ENCODE measurements at regions not wholly inside any gene's neighbourhood (a gene's known extent, or its start where the extent isn't known, plus 50 kb on each side); places are given as distances from the start of the nearest gene placed in this dataset.

GRCh38 chrX:138345801-138346200 is 365.7 kb downstream of the FGF13 start:
- Histone ChIP-seq H3K4me3 (no peak overlapping the region), H3K4me1 (replicated peaks; ENCODE audit: insufficient read depth) (no peaks in the 10 kb centered on the region), H3K79me2 (ENCODE audit: low read depth) (no peaks in the 10 kb centered on the region), H3K36me3 (ENCODE audit: low read depth) (no peaks in the 10 kb centered on the region), H3K9me2 (ENCODE audit: insufficient read depth) (no peaks in the 10 kb centered on the region), H2AFZ (no peak overlapping the region), H3K27me3 (ENCODE audit: insufficient read depth, low read depth) (no peaks in the 10 kb centered on the region), H3K4me2 (no peak overlapping the region), H3F3A (ENCODE audit: insufficient read depth, low read depth) (no peaks in the 10 kb centered on the region), H3K9me3 (ENCODE audit: insufficient read depth, low read depth) (no peaks in the 10 kb centered on the region), H3K27ac (no peak overlapping the region), H4K20me1 (ENCODE audit: insufficient read depth) (no peaks in the 10 kb centered on the region)
- ChIA-PET CTCF (no interaction called here), POLR2A (ENCODE audit: unreplicated experiment) (no interaction called here)
- no peak for DNase-seq
- BruUV-seq (replicated peaks) = no TSS peak
- intact Hi-C loops (cut with micrococcal nuclease; ENCODE audit: unreplicated experiment) = no loop called here
- TF ChIP-seq CTCF (conservative IDR thresholded peaks at IDR 0.05) (no peak), EZH2 (IDR thresholded peaks at IDR 0.05; ENCODE audit: low read depth) (no peak)

DNA sequence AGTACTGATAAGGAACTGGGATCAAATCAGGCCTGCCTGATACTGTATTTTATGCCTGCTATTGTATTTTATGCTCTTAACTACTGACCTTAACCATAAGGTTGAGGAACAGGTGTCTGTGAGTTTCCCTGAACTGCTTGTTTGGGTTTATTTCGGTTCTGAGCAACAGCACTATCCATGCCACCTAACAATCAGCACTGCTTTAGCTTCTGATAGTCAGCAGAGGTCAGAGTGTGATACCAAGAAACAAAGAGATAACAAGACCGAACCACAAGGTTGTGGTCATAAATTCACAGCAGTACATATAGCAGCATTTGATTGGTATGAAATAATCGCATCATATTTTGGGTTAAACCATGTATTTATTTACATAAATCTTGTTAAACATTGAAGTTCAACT is 362.2 kb downstream of the FGF13 start:
- Histone ChIP-seq H3K4me3 (no peak overlapping the region), H2AFZ (no peak overlapping the region), H3K4me1 (replicated peaks; ENCODE audit: insufficient read depth) (no peaks in the 10 kb centered on the region), H3K27ac (no peak overlapping the region), H3K36me3 (ENCODE audit: low read depth) (no peaks in the 10 kb centered on the region), H4K20me1 (ENCODE audit: insufficient read depth) (no peaks in the 10 kb centered on the region), H3K9me2 (ENCODE audit: insufficient read depth) (no peaks in the 10 kb centered on the region), H3K4me2 (no peak overlapping the region), H3F3A (ENCODE audit: insufficient read depth, low read depth) (no peaks in the 10 kb centered on the region), H3K9me3 (ENCODE audit: insufficient read depth, low read depth) (no peaks in the 10 kb centered on the region), H3K27me3 (ENCODE audit: insufficient read depth, low read depth) (no peaks in the 10 kb centered on the region), H3K79me2 (ENCODE audit: low read depth) (no peaks in the 10 kb centered on the region)
- DNase-seq = no peak
- no TSS peak for BruUV-seq (replicated peaks)
- CTCF ChIA-PET = no interaction called here
- POLR2A ChIA-PET (ENCODE audit: unreplicated experiment) = no interaction called here
- TF ChIP-seq EZH2 (IDR thresholded peaks at IDR 0.05; ENCODE audit: low read depth) (no peak), CTCF (conservative IDR thresholded peaks at IDR 0.05) (no peak)
- intact Hi-C loops (cut with micrococcal nuclease; ENCODE audit: unreplicated experiment) = no loop called here

- no peaks in the 10 kb centered on the region for H4K20me1 ChIP-seq (ENCODE audit: insufficient read depth)
- CTCF ChIA-PET = no interaction called here
Observed at GRCh38 chrX:138378876-138379275, 332.6 kb downstream of the FGF13 start.

More at GRCh38 chrX:138378876-138379275, 332.6 kb downstream of the FGF13 start:
- Histone ChIP-seq H3F3A (ENCODE audit: insufficient read depth, low read depth) (no peaks in the 10 kb centered on the region), H3K36me3 (ENCODE audit: low read depth) (no peaks in the 10 kb centered on the region), H3K9me2 (ENCODE audit: insufficient read depth) (no peaks in the 10 kb centered on the region), H3K79me2 (ENCODE audit: low read depth) (no peaks in the 10 kb centered on the region), H3K4me2 (no peak overlapping the region), H3K4me1 (replicated peaks; ENCODE audit: insufficient read depth) (no peaks in the 10 kb centered on the region), H3K27me3 (ENCODE audit: insufficient read depth, low read depth) (no peaks in the 10 kb centered on the region), H3K4me3 (no peak overlapping the region), H3K27ac (no peak overlapping the region), H2AFZ (no peak overlapping the region), H3K9me3 (ENCODE audit: insufficient read depth, low read depth) (no peaks in the 10 kb centered on the region)
- POLR2A ChIA-PET (ENCODE audit: unreplicated experiment) = no interaction called here
- TF ChIP-seq CTCF (conservative IDR thresholded peaks at IDR 0.05) (no peak), EZH2 (IDR thresholded peaks at IDR 0.05; ENCODE audit: low read depth) (no peak)
- BruUV-seq (replicated peaks) = no TSS peak
- intact Hi-C loops (cut with micrococcal nuclease; ENCODE audit: unreplicated experiment) = no loop called here
- DNase-seq = no peak

Data from PC-9 (cell line).